CD4-positive, alpha-beta T cell treated with Interleukin-15 for 4 hours (primary cell): ENCODE measurements at regions not wholly inside any gene's neighbourhood (a gene's known extent, or its start where the extent isn't known, plus 50 kb on each side); places are given as distances from the start of the nearest gene placed in this dataset.
"Not testable (repeated sequence)": the region's sequence is repeated elsewhere in the genome, so short reads cannot be mapped to it uniquely, and the experiment has no call there.

Experiments used
- DNase-seq: peaks from one replicate; pipeline ENCODE4 v3.0.0-alpha.2; 2020; ENCODE audit warnings: low spot score

GRCh38 chr6:112988748-112989147 lies 641.6 kb downstream of the RFPL4B start:
- DNase-seq: no peak

GRCh38 chr6:112990971-112991370 lies 643.8 kb downstream of the RFPL4B start:
- DNase-seq: no peak

GRCh38 chr6:112991912-112992311 lies 644.8 kb downstream of the RFPL4B start:
- DNase-seq: no peak

- DNase-seq: no peak
Measured at GRCh38 chr6:112997421-112998085, 650.4 kb downstream of the RFPL4B start.

- DNase-seq: no peak
Measured at GRCh38 chr6:113004054-113004453, 656.9 kb downstream of the RFPL4B start.

GRCh38 chr6:113004470-113005270 lies 657.5 kb downstream of the RFPL4B start:
- no peak for DNase-seq

- no peak for DNase-seq
Measured at GRCh38 chr6:113006494-113006893, 659.4 kb downstream of the RFPL4B start.

- DNase-seq: no peak
Measured at GRCh38 chr6:113009682-113010081, 662.6 kb downstream of the RFPL4B start.

GRCh38 chr6:113010196-113010989 lies 663.3 kb downstream of the RFPL4B start:
- DNase-seq: no peak

GRCh38 chr6:113011389-113011788 lies 664.3 kb downstream of the RFPL4B start:
- no peak for DNase-seq

- DNase-seq: no peak
Measured at GRCh38 chr6:113011801-113012200, 664.7 kb downstream of the RFPL4B start.

DNA sequence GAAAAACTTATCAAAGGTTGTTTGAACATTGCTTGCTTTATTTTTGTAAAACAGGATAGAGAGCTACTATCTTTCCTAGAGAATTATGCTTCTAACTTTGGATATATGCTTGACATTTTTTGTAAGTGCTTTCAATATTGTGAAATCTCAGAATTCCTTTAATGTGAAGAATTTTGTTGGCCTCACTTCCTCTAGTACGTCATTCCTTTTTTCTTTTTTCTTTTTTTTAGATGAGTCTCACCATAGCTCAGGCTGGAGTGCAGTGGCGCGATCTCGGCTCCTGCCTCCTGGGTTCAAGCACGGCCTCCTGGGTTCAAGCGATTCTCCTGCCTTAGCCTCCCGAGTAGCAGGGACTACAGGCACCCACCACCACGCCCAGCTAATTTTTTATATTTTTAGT lies 668.1 kb downstream of the RFPL4B start:
- no peak for DNase-seq

DNA sequence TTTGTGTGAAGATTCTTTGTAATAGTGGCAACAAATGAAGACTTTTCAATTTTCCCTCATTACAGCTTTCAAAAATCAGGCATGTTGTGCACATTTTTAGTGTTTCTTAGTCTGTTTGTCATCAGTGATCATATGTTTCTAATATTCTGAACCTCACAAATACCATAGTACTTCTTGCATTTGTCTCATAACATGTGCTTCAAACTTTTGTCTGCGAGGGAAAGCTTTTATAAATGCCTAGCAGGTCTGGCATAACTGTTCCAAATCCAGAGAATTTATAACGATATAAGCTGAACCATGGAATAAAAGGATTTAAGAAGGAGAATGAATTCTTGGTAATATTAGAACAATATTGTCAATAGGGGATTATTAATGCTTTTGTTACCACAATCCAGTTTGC lies 670.2 kb downstream of the RFPL4B start:
- DNase-seq: no peak

DNA sequence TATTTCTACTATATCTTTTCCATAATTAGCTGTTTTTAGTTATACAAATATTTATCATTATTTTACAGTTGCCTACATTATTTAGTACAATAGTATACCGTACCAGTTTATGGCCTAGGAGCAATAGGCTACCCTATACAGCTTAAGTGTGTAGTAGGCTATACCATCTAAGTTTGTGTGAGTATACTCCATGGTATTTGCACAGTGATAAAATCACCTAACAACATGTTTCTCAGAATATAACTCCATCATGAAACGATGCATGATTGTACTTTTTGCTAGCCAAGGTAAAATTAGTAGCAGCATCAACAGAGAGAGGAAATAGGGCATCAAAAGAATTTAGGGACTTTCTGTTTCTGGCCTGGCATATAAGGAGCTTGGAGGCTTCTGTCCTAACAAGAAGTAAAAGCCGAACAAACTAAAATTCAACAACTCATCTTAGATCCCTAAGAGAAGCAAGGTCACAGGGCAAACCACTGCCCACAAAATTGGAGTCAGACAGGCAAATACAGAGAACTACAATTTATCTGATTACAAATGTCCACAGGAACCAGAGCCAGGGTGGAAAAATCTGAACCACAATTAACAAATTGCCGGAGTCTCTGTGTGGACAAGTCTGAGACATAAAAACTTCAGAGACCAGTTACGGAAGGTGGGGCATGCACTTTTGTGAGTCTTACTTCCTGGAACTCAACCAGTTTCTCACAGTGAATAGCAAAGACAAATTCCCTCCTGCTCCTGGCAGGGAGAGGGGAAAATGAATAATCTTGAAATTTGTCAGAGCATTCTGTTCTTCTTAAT lies 671.4 kb downstream of the RFPL4B start:
- no peak for DNase-seq

DNA sequence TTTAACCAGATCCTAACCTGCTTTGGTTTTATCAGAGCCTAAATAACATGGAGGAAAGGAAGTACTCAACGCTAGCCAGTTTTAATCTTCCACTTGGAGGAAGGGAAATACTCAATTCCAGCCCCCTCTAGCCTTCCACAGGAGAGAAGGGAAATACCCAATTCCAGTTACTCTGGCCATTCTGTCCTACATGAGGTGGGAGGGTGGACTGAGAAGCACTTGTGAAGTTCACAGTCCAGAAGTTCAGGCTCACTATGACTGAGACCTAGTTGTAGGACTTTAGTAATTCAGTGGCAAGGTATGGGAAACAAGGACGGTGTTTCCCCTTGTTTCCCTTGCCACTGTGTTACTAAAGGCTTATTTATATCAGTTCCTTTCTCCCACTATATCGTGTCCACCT lies 672.0 kb downstream of the RFPL4B start:
- no peak for DNase-seq

GRCh38 chr6:113027780-113028179 lies 680.6 kb downstream of the RFPL4B start:
- no peak for DNase-seq

DNA sequence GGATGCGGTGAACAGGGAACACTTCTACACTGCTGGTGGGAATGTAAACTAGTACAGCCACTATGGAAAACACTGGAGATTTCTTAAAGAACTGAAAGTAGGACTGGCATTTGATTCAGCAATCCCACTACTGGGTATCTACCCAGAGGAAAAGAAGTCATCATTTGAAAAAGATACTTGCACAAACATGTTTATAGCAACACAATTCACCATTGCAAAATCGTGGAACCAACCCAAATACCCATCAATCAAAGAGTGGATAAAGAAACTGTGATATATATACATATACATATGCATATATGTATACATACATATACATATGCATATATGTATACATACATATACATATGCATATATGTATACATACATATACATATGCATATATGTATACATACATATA lies 682.0 kb downstream of the RFPL4B start:
- DNase-seq: not testable (repeated sequence)

DNA sequence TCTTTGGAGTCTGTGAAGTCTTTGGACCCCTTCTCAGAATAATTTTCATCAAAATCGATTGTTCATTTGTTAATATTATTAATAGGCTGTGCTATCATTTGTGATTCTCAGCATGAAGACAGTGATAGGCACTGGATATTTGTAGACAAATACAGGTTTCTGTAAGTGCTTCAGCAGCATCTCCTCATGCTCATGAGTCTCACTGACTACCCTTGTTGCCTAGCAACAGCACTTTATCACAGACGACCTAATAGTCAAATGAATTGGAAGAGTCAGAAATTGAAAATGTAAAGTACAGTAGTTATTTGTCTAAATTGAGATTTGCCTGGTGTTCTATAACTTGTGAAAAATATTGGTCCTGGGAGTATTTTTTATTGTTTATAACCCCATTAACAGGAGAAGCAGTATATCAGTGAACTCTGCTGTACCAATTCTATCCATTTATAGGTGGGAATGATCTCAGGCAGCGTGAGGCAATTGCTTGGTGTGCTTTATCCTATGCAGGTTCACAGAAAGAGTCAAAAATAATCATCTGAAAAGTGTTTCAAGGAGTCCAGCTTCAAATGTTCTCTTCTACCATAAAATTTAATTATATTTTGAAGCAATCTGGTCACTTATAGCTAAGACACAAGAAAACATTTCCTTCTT lies 684.6 kb downstream of the RFPL4B start:
- no peak for DNase-seq

GRCh38 chr6:113039005-113039404 lies 691.9 kb downstream of the RFPL4B start:
- no peak for DNase-seq

- no peak for DNase-seq
Measured at GRCh38 chr6:113047148-113047547, 700.0 kb downstream of the RFPL4B start.

DNA sequence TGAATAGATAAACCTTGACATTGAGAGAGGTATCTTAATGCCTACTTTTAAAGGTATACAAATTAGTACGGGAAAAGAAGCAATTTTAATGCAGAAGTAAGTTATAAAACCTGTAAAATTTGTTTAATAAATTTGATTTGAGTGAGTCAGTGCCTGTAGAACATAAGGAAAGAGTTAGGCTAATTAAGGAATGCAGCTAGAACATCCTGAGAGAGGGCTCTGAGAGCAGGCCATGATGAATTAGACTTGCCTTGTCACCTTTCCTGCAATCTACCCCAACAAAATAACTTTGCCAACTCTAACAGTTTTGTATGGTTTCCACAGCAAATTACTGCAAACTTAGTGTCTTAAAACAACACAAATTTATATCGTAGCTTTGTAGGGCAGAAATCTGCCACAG lies 700.8 kb downstream of the RFPL4B start:
- DNase-seq: no peak

DNA sequence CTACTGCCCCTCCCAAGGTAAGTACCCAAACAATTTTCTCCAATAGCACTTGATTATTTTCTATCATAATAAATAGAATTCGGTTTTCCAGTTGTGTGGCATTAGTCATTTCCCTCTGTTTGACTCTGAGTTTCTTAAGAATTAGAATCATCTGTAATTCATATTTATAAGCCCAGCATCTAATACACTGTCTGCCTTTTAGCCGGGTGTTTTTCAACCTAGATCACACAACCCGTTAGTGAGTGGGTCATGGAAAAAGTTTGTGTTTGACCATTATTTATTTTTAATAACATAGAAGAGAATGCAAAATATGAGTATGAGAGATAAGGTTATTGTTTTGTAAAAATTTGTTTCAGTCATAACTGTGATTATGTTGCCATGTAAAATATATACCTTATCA lies 701.6 kb downstream of the RFPL4B start:
- no peak for DNase-seq
